ENCODE measurements at regions not wholly inside any gene's neighbourhood (a gene's known extent, or its start where the extent isn't known, plus 50 kb on each side); places are given as distances from the start of the nearest gene placed in this dataset.

GRCh38 chr12:65517656-65518210 lies 239.2 kb downstream of the MSRB3 start:
- H3K27ac ChIP-seq = no peak overlapping the region
- TF ChIP-seq, protein P1, sequence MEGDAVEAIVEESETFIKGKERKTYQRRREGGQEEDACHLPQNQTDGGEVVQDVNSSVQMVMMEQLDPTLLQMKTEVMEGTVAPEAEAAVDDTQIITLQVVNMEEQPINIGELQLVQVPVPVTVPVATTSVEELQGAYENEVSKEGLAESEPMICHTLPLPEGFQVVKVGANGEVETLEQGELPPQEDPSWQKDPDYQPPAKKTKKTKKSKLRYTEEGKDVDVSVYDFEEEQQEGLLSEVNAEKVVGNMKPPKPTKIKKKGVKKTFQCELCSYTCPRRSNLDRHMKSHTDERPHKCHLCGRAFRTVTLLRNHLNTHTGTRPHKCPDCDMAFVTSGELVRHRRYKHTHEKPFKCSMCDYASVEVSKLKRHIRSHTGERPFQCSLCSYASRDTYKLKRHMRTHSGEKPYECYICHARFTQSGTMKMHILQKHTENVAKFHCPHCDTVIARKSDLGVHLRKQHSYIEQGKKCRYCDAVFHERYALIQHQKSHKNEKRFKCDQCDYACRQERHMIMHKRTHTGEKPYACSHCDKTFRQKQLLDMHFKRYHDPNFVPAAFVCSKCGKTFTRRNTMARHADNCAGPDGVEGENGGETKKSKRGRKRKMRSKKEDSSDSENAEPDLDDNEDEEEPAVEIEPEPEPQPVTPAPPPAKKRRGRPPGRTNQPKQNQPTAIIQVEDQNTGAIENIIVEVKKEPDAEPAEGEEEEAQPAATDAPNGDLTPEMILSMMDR (IDR thresholded peaks at IDR 0.05) = no peak
- TF ChIP-seq ZFX (IDR thresholded peaks at IDR 0.05; ENCODE audit: borderline replicate concordance) = no peak

GRCh38 chr12:65518771-65519170 lies 240.3 kb downstream of the MSRB3 start:
- no peak overlapping the region for H3K27ac ChIP-seq
- TF ChIP-seq, protein P1 (IDR thresholded peaks at IDR 0.05) = no peak
- TF ChIP-seq ZFX (IDR thresholded peaks at IDR 0.05; ENCODE audit: borderline replicate concordance) = no peak

- TF ChIP-seq, protein P1 (IDR thresholded peaks at IDR 0.05) = no peak
- no peak for TF ChIP-seq ZFX (IDR thresholded peaks at IDR 0.05; ENCODE audit: borderline replicate concordance)
- no peak overlapping the region for H3K27ac ChIP-seq
Observed at GRCh38 chr12:65520658-65521057, 242.2 kb downstream of the MSRB3 start.

DNA sequence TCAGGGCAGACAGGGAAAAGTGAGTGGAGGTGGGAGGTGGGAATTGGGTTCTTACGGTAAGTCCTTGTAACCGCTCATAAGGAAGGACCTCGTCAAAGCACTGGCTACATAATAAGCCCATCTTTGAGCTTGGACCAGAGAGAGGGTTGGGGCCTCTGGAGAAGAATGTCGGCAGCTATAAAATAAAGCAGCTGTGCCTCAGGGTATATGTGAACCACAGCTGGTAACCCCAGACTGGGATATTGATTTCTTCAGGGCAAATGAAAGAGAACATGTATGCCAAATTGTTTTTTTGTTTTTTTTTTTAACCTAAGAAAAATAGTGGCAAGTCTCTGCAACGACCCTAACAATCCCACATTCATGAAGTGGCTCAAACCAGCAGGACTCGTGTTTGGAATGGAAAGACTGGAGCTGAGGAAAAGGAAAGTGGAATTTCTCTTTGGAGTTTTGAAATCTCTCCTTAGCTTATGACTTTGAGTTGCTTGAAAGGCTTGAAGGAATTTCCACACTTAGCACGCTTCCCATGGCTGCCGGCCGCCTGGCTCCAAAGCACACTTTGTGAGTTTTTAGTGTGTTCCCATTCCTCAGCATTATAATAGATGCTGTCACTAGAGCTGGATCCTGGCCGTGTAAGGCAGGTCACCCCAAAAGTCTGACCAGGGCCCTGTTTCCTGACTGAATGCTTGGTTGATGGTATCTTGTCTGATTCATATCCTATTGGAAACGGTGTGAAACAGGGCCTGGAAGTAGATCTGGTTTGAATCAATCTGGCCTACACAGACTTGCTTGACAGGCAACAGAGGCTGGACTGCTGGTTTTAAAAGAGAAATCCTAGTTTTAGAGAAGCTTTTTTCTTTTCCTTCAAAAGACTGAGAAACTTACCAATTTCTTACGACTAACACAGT lies 244.7 kb downstream of the MSRB3 start:
- no peak overlapping the region for H3K27ac ChIP-seq
- TF ChIP-seq, protein P1 (IDR thresholded peaks at IDR 0.05) = no peak
- no peak for TF ChIP-seq ZFX (IDR thresholded peaks at IDR 0.05; ENCODE audit: borderline replicate concordance)

GRCh38 chr12:65524666-65525065 lies 246.2 kb downstream of the MSRB3 start:
- TF ChIP-seq, protein P1 (IDR thresholded peaks at IDR 0.05) = no peak
- TF ChIP-seq ZFX (IDR thresholded peaks at IDR 0.05; ENCODE audit: borderline replicate concordance) = no peak
- no peak overlapping the region for H3K27ac ChIP-seq

GRCh38 chr12:65525491-65526141 lies 247.1 kb downstream of the MSRB3 start:
- no peak overlapping the region for H3K27ac ChIP-seq

More at GRCh38 chr12:65525491-65526141, 247.1 kb downstream of the MSRB3 start:
- TF ChIP-seq, protein P1 (IDR thresholded peaks at IDR 0.05) = no peak
- no peak for TF ChIP-seq ZFX (IDR thresholded peaks at IDR 0.05; ENCODE audit: borderline replicate concordance)

Data from 22Rv1 (cell line).